ENCODE measurements at regions not wholly inside any gene's neighbourhood (a gene's known extent, or its start where the extent isn't known, plus 50 kb on each side); places are given as distances from the start of the nearest gene placed in this dataset.

DNA sequence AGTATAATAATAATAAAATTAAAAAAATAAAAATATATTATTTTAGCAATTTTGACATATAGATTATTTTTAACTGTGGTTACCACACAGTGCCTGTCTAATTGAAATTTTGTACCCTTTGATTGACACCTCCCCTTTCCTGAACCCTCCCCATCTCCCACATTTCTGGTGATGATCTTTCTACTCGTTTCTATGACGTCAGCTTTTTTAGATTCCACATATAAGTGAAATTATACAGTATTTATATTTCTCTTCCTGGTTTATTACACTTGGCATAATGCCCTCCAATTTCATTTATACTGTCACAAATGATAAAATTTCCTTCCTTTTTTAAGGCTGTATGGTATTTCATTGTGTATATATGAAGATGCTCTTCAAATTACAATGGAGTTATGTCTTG, 258.1 kb upstream of the PTCHD4 start:
- no peak for DNase-seq

DNA sequence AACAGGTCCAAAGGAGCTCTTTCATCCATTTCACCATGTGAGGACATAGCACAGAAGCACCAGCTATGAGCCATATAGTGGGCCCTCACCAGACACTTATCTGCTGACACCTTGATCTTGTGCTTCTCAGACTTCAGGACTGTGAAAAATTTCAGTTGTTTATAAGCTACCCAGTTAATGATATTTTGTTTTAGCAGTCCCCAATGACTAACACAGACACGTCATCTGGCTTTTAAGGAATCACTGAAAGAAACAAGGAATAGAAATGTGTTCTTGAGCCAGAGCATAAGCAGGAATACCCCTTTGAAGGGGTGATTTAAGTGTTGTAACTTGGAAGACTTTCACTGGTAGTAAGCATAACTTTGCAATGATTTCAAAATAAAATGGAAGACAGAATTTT, 214.7 kb upstream of the PTCHD4 start:
- DNase-seq = no peak

DNA sequence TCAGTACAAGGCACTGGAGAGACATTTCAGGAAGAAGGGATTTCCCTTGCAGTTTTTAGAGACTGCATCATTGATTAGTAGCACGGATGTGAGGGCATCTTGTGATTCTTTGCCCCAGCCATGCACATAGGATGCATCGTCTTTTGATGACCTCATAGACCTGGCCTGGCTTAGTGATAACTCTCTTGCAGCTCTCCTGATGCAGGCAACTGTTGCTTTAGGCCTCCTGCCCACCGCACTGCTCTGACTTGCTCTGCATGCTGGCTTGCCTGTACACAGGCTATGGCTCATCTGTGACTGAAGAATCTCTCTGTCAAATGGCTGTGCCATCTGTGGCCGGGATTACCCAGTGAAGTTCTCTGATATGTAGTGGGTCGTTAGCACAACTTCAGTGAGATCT, 207.7 kb upstream of the PTCHD4 start:
- DNase-seq = no peak

DNA sequence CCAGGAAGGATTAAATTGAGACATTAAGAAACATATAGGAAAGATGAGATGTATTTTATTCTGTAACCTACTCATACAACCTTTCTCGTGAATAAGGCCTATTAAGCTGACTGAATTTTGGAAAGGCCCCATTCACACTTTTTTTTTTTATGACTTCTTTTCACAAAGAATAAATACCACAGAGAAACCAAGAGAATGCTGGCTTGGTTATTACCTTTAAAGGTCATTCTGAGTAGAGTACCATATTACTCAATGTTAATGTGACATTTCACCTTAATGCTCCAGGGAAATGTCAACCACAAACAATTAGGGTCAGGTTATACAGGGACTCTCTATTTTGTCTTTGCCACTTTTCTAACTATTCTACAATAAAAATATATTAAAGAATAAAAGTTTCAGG, 204.9 kb upstream of the PTCHD4 start:
- DNase-seq = no peak

DNA sequence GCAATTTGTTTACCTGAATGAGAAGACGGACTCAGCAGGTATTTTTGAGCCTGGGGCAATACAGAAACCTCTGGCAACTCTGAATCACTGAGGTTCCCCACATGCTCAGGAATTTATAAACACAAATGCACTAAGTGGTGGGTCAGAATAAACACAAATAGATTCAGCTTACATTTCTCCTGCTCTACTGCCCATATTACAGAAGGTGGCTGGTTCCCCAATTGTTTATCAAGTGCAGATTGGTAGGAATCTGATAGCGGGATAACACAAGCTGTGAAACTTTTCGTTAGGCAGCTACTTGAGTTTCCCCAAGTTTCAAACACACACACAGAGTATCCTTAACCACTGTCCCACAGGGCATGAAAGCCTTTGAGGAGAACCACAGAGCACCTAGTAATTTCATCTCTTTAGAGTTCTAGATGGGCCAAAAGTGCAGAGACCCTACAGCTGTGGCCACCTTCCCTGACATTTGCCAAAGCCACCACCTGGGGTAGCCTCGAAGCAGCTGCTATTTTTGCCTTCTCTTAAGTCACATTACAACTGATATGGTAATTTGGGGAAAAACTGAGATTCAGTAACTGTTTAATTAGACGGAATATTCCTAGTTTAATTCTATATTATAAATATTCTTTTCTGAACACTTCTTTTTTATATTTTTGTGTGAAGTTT, 204.2 kb upstream of the PTCHD4 start:
- DNase-seq = no peak

DNA sequence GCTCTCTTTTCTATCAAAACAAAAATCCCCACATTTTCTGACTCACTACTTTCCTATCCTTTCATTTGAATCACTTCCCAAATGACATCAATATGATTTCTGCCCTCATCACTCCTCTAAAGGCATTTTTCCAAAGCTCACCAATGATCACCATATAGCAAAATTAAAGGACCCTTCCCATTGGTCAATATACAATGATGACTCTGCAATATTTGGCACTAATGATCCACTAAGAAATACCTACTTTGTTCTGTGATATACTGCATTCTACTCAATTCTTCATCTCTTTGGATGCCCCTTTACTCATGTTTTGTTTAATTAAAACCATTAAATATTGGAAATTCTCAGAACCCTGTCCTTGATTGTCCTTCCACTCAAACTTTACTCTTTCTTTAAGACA, 200.3 kb upstream of the PTCHD4 start:
- no peak for DNase-seq

DNA sequence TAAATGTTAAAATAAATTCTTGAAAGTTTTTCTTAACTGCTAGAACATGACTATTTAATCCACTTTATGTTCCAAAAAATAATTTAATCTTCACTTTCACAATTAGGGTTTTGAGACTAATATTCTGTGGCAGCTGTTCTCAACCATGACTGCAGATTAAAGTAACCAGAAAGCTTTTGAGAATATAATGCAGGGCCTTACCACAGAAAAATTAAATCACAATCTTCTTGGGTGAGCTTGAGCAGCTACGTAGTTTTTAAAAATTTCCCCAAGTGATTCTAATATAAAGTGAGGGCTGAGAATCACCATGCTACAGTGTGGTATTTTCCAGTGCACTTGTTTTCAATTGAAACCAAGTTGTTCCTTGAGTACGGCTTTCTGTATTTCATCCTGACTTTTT, 196.6 kb upstream of the PTCHD4 start:
- DNase-seq = no peak

DNA sequence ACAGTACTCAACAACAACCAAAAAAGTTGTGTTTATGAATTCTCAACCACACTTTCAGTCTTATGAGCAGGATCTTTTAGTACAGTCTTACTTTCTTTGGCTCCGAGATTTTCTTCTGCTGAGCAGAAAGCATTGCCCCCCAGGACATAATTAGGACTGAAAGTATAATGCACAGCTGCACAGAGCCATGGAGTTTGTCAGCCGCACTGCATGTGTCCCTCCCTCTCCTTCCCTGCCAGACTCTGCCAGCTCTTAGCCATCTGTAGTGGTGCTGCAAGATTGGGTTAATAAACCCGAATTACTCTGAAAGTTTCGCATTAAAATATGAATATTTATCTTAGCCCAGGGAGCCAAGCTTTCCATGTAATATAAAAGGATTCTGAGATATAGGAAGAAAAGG, 179.6 kb upstream of the PTCHD4 start:
- no peak for DNase-seq

DNA sequence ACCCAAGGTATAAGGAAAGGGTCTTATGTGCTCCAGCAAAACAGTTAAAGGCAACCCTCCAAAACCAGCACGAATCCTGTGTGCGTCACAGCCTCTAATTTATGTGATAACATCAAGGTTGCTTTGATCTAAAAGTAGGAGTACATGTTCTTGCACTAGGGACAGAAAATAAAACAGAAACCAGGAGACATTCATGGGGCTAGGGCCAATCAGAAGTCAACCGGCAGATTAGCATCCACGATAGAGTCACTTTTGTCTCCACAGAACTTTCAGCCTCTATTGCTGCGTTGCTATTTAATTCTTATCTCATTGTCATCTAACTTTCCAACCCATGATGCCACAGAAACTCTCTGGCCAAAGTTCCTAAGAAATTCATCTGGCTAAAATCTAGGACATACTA, 178.8 kb upstream of the PTCHD4 start:
- DNase-seq = no peak

DNA sequence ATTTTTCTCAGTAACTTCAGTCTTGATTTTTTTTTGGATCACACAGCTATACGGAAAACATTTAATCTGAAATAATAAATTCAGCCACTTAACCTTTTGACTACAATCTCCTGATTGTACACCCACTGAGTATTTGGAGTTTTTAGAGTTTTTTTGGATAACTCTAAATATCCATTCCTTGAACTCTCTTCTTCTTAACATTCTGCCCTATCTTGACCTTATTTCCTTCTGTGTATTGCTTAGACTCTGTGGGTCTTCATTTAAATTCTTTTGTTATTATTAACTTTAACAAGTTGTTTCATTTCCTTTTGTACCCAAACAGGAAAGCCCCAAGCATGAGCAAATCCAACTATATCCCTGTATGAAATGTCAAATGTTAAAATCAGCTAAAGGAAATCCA, 170.2 kb upstream of the PTCHD4 start:
- DNase-seq = no peak

DNA sequence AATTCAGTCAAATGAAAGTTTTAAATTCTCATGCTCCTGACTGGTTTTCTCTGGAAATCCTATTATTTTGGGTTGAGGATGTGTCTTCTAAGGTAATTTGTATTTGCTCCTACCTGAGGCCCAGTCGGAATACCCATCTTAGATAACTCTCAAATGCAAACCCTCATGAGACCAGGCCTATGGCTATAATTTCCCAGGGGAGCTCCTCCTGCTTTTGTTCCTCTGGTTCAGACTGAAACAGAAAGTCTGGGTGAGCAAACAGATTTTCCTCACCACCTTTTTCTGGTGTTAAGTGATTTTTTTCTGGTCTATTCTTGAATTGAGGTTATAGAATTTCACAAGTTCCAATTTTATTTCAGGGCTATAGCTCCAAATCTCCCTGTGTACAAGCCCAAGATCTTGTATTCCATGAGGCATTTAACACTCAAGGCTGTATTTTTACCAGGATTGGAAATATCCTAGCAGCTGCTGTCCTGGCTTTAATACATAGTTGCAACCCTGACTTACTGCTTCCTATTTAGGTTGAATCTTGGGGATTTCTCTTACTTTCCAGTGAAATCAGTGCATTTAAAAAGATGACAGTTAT, 169.1 kb upstream of the PTCHD4 start:
- DNase-seq = no peak

DNA sequence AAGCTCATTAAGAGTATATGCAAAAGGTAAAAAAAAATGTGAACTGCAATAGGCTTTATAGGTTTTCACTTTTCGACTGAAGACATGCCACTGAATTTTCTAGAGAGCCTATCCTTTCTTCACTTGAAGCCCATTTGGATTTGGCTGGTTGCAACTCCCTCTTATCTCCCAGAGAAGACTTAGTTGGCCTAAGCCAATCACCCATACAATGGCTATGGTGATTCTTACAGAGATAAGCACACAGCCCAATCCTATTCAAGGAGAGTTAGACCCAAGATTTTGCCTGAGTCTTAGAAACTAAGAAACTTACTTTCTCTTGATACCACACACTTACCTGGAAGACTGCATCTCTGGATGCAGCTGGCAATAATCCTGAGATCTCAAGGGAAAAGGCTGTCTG, 167.3 kb upstream of the PTCHD4 start:
- DNase-seq = no peak

DNA sequence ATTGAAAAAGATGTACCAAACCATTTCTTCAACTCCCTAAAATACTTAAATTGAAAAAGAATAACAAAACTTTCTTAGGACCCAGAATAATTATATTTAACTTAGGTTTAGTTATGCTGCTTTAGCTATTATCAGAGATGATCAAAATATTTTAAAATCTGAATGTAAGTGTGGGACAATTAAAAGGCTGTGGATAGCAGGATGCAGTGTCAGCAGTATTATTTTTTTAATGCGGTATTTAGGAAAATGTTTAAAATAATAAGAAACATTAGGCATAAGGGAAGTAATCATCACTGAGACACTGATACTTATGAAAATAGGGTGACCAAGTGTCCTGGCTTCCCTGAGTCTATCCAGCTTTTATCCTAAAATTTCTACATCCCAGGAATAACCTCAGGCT, 161.5 kb upstream of the PTCHD4 start:
- no peak for DNase-seq

DNA sequence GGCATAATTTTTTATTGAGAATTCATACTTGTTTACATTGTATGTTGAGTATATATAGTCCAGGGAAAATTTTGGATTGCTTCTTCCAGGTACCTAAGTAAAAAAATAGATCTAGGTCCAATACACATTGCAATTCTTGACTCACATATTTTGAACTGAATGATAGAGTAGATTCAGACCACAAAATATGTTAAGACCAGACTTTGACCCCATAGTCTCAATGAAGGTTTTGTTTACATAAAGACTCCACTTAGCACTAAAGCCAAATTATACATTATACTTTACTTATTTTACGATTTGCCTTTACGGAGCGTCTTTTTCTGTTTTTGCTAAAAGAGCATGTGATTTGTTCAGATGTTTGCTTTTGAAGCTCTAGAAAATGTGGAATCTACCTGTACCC, 144.1 kb upstream of the PTCHD4 start:
- no peak for DNase-seq

DNA sequence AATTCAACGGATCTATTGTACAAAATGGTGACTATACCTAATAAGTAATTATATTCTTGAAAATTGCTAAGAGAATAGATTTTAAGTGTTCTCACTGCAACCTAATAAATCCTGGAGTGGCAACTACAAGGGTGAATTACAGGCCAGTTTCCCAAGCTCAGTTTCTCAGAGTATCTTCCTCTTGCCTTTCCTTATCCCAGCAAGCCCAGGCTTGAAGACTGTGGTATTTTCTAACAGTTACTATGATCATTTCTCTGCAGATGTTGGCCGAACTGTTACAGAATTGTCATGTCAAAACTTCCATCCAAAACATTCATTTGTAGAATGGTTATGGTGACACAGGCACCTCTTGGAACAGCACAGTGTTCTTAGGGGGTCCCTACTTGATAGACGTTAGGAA, 138.1 kb upstream of the PTCHD4 start:
- DNase-seq = no peak

DNA sequence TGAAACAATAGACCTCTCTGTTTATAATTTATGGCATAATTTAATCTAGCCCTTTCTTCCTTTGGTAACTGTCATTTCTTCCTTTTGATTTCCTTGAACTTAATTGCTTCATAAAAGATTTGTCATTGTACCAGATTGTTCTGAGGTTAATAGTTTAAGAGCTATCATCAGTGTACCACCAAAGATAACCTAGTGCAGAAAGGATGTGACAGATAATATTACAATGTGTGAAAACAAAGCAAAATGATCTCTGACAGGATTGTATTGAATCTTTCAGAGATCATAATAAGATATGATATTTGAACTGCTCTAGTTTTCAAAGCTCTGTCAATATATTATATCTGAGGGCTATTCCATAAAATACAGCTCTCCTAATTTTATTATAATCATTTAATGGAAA, 132.1 kb upstream of the PTCHD4 start:
- no peak for DNase-seq

DNA sequence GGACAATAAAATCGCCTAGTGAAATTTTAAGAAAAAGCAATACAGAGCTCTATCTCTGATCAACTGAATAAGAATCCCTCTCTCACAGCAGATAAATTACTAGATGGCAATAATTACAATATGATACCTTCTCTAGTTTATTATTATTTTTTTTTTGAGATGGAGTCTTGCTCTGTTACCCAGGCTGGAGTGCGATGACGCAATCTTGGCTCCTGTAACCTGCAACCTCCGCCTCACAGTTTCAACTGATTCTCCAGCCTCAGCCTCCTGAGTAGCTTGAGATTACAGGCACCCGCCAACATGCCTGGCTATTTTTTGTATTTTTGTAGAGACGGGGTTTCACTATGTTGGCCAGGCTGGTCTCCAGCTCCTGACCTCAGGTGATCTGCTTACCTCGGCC, 129.3 kb upstream of the PTCHD4 start:
- no peak for DNase-seq

DNA sequence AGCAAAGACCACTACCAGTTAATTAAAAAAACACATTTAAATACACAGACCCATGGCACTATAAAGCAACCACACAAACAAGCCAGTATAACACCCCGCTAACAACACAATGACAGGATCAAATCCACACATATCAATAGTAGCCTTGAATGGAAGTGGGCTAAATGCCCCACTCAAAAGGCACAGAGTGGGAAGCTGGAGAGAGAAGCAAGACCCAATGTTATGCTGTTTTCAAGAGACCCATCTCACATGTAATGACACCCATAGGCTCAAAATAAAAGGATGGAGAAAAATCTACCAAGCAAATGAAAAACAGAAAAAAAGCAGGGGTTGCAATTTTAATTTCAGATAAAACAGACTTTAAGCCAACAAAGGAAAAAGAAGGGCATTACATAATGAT, 125.4 kb upstream of the PTCHD4 start:
- DNase-seq = no peak

DNA sequence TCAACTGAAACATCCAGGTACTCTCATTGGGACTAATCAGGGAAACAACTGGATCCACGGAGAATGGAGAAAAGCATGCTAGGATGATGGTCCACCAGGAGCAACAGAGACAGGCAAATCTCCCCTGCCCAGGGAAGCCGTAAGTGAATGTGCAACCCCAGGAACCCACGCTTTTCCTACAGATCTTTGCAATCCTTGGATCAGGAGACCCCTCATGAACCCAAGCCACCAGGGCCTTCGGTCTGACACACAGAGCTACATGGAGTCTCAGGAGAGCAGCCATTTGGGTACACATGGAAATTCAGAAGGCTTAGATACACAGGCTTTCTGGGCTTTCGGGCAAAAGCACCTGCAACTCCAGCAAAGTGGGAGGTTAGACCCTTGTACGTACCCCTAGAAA, 122.1 kb upstream of the PTCHD4 start:
- no peak for DNase-seq

DNA sequence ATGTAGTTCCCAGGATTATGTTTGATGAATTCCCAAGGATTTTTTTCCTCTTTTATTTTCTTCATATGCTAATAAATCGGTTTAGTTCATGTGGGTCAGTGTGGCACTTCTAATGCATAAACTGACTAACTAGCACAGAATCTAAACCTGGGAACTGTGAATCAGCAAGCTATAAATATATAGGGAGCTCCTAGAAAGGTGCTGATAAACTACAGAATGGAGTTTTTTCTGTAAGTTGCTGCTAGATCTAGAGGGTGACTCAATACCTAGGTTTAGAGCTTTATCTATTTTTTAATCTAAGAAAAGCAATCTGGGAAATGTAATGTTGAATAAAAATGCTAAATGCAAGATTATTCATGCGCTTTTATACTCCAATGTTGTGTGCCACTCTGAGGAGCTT, 118.8 kb upstream of the PTCHD4 start:
- no peak for DNase-seq

DNA sequence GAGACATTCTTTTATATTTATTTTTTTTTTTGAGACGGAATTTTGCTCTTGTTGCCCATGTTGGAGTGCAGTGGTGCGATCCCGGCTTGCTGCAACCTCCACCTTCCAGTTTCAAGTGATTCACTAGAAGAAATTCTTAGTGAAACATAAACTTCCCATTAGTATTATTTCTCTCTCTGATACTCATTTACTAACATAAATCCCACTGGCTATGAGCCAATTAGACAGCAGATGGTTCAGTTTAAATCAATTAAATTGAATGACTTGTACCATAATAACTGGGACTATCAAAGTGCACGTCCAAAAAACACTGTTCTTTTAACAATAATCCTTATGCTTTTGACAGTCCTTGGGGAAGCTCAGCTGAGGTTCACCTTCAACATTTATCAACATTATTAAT, 111.2 kb upstream of the PTCHD4 start:
- no peak for DNase-seq

DNA sequence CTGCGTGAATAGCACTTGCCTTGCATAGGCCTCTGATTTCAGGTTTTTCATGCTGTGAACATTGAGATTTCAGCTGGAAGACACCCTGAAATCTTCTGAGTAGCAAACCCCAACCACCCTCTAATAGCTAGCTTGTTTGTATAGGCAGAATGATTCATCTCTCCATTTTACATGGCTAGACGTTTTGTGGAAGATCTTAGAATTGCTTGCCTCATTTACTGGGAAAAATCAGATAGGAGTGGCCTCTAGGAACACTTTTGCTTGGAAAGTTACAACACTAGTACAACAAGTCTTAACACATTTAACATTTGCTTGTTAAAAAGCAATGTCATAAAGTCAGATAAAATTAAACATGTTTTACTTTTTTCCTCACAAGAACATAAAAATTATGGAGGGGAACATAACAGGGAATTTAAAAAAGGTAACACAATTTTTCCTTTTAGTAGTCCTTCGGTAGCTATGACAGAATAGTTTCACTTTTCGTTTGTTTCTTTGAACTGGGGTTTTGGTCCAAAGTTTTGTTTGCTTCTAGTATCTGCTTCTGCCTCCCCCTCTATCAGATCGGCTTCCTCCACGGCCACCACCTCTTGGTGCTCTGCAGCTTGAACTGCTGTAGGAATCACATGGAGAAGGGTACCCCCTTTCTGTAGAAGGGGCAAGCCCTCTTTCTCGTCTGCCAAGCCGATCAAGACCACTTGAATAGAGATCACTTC, 102.2 kb upstream of the PTCHD4 start:
- no peak for DNase-seq

DNA sequence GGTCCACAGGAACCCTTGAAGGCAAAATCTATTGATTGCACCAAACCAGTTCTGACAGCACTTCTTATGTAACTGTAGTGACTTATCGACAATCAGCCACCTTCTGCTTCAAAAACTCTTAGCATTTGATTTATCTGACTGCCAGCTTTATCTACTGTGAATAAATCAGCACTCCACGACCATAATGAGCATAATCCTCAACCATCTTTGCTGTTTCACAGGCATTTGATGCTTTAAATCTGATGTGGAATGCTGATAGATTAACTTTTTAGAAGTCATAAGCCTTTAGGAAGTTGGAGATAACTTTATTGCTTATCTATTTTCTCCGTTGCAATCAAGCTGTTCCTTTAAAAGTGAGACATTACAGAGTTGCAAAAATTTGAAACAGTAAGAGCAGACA, 101.5 kb upstream of the PTCHD4 start:
- DNase-seq = no peak

DNA sequence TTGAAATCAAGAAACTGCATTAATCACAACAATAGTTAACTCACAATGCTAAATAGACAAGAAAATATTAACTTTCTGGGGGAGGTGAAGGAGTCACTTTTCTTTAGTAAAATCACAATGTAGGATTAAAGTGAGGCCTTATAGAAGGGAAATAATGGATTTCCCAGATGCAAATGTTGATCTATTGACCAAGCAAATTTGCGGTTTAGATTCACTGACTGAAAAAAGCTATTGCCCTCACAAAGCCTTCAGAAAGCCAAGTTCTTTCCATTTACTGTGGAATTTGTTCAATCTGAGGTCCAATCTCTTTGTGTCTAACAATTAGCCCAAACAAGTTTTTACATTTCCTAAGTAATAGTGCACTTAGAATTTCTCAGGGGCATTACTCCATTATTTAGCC, 95.1 kb upstream of the PTCHD4 start:
- no peak for DNase-seq

DNA sequence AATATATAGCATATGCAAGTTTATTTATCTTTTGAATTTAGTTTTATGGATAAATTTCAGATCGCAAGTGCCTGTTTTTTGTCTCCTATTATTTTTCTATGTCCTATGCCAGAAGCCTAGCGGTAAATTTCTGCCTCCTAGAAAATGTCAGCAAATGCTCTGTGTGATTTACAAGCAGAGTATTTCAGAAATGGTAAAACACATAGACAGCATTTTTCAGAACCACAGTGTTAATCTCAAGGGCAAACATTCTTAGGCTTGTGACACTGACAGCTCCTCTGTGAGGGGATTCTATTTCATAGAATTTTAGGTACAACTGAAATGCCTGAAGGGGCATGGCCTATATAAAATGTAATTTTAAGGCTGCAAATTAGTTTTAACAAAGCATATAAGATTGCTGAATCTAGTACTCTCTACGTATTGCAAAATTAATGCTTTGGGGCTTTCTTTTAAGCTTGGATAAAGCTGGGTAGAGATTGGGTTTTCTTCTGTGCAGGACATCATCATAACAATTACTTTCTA, 89.9 kb upstream of the PTCHD4 start:
- DNase-seq = no peak

Data from DMS153 (cell line).